ENCODE measurements at regions not wholly inside any gene's neighbourhood (a gene's known extent, or its start where the extent isn't known, plus 50 kb on each side); places are given as distances from the start of the nearest gene placed in this dataset.

- H3K4me3 ChIP-seq (ENCODE audit: control insufficient read depth, low read depth, low read length), result no peak overlapping the region
- peak; percentile 7 for DNase-seq (ENCODE audit: low read depth)
- no peak for TF ChIP-seq CTCF (conservative IDR thresholded peaks at IDR 0.05; ENCODE audit: control insufficient read depth, insufficient read depth, low read depth, low read length)
These were observed 1898.0 kb upstream of the PCDH7 start for GRCh38 chr4:28822163-28822562.

- DNase-seq (ENCODE audit: low read depth), result no peak
- no peak overlapping the region for H3K4me3 ChIP-seq (ENCODE audit: control insufficient read depth, low read depth, low read length)
- no peak for TF ChIP-seq CTCF (conservative IDR thresholded peaks at IDR 0.05; ENCODE audit: control insufficient read depth, insufficient read depth, low read depth, low read length)
These were observed 1892.3 kb upstream of the PCDH7 start for GRCh38 chr4:28827866-28828265.

- no peak for TF ChIP-seq CTCF (conservative IDR thresholded peaks at IDR 0.05; ENCODE audit: control insufficient read depth, insufficient read depth, low read depth, low read length)
- no peak overlapping the region for H3K4me3 ChIP-seq (ENCODE audit: control insufficient read depth, low read depth, low read length)
- no peak for DNase-seq (ENCODE audit: low read depth)
These were observed 1888.3 kb upstream of the PCDH7 start for GRCh38 chr4:28831867-28832266.

- H3K4me3 ChIP-seq (ENCODE audit: control insufficient read depth, low read depth, low read length), result no peak overlapping the region
- no peak for DNase-seq (ENCODE audit: low read depth)
- no peak for TF ChIP-seq CTCF (conservative IDR thresholded peaks at IDR 0.05; ENCODE audit: control insufficient read depth, insufficient read depth, low read depth, low read length)
These were observed 1887.7 kb upstream of the PCDH7 start for GRCh38 chr4:28832444-28832843.

- DNase-seq (ENCODE audit: low read depth), result no peak
- TF ChIP-seq CTCF (conservative IDR thresholded peaks at IDR 0.05; ENCODE audit: control insufficient read depth, insufficient read depth, low read depth, low read length), result no peak
These were observed 1886.0 kb upstream of the PCDH7 start for GRCh38 chr4:28834120-28834519.

GRCh38 chr4:28835501-28835900 is 1884.7 kb upstream of the PCDH7 start:
- no peak for DNase-seq (ENCODE audit: low read depth)

More at GRCh38 chr4:28834120-28834519, 1886.0 kb upstream of the PCDH7 start:
- no peak overlapping the region for H3K4me3 ChIP-seq (ENCODE audit: control insufficient read depth, low read depth, low read length)

More at GRCh38 chr4:28835501-28835900, 1884.7 kb upstream of the PCDH7 start:
- H3K4me3 ChIP-seq (ENCODE audit: control insufficient read depth, low read depth, low read length), result no peak overlapping the region
- TF ChIP-seq CTCF (conservative IDR thresholded peaks at IDR 0.05; ENCODE audit: control insufficient read depth, insufficient read depth, low read depth, low read length), result no peak

All from fibroblast of mammary gland (primary cell).